ENCODE measurements at regions not wholly inside any gene's neighbourhood (a gene's known extent, or its start where the extent isn't known, plus 50 kb on each side); places are given as distances from the start of the nearest gene placed in this dataset.

- Histone ChIP-seq H3K27ac (ENCODE audit: insufficient read depth, low read depth, low read length) (no peak overlapping the region), H3K27me3 (ENCODE audit: control insufficient read depth in 2 of 2, insufficient read depth in 2 of 2, low read length in 2 of 2) (no peaks in the 10 kb centered on the region), H3K9me3 (replicated peaks; ENCODE audit: control insufficient read depth, insufficient read depth, low read length) (no peaks in the 10 kb centered on the region), H3K9ac (replicated peaks; ENCODE audit: extremely low read depth, insufficient read depth, low read length) (no peak overlapping the region), H3K4me2 (ENCODE audit: insufficient read depth, low read length) (no peak overlapping the region), H4K20me1 (replicated peaks; ENCODE audit: control insufficient read depth, extremely low read depth, insufficient read depth, low read length) (no peaks in the 10 kb centered on the region), H3K79me2 (ENCODE audit: control insufficient read depth, insufficient read depth, low read length) (no peaks in the 10 kb centered on the region), H3K4me3 (replicated peaks in 1 of 3; ENCODE audit: insufficient read depth in 1 of 3, low read depth in 1 of 3, low read length in 3 of 3) (no peak overlapping the region), H3K36me3 (ENCODE audit: control insufficient read depth in 2 of 2, extremely low read depth in 1 of 2, insufficient read depth in 2 of 2, low read length in 2 of 2) (no peaks in the 10 kb centered on the region), H3K9me1 (replicated peaks; ENCODE audit: control insufficient read depth, extremely low read depth, insufficient read depth, low read length) (no peaks in the 10 kb centered on the region), H3K4me1 (ENCODE audit: control insufficient read depth, extremely low read depth, insufficient read depth, low read length) (peaks cover 19% of the 10 kb centered on the region), H2AFZ (ENCODE audit: low read depth, low read length) (no peak overlapping the region)
- no peak for TF ChIP-seq EZH2 (IDR thresholded peaks at IDR 0.05; ENCODE audit: borderline replicate concordance, low read depth, low read length, severe bottlenecking)
- no peak for TF ChIP-seq POLR2A (IDR thresholded peaks at IDR 0.05; ENCODE audit: low read depth, low read length)
- TF ChIP-seq, protein P1, sequence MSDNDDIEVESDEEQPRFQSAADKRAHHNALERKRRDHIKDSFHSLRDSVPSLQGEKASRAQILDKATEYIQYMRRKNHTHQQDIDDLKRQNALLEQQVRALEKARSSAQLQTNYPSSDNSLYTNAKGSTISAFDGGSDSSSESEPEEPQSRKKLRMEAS (IDR thresholded peaks at IDR 0.05; ENCODE audit: insufficient read depth, insufficient read length): no peak
- TF ChIP-seq FOS (IDR thresholded peaks at IDR 0.05; ENCODE audit: borderline replicate concordance, insufficient read depth, low read length): no peak
- no peak for TF ChIP-seq MYC (IDR thresholded peaks at IDR 0.05; ENCODE audit: low read depth, low read length)
- no peak for TF ChIP-seq JUN (IDR thresholded peaks at IDR 0.05; ENCODE audit: borderline replicate concordance, insufficient read depth, insufficient read length, low read depth)
- TF ChIP-seq GATA2 (IDR thresholded peaks at IDR 0.05; ENCODE audit: insufficient read depth, insufficient read length, low read depth, low read length): no peak
- no peak for TF ChIP-seq POLR2AphosphoS5 (IDR thresholded peaks at IDR 0.05; ENCODE audit: insufficient read depth, low read depth, low read length)
- TF ChIP-seq, protein P2, sequence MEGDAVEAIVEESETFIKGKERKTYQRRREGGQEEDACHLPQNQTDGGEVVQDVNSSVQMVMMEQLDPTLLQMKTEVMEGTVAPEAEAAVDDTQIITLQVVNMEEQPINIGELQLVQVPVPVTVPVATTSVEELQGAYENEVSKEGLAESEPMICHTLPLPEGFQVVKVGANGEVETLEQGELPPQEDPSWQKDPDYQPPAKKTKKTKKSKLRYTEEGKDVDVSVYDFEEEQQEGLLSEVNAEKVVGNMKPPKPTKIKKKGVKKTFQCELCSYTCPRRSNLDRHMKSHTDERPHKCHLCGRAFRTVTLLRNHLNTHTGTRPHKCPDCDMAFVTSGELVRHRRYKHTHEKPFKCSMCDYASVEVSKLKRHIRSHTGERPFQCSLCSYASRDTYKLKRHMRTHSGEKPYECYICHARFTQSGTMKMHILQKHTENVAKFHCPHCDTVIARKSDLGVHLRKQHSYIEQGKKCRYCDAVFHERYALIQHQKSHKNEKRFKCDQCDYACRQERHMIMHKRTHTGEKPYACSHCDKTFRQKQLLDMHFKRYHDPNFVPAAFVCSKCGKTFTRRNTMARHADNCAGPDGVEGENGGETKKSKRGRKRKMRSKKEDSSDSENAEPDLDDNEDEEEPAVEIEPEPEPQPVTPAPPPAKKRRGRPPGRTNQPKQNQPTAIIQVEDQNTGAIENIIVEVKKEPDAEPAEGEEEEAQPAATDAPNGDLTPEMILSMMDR (IDR thresholded peaks at IDR 0.05; ENCODE audit: extremely low read depth in 1 of 2, insufficient read depth in 1 of 2, low read depth in 1 of 2, low read length in 2 of 2): no peak
- dilution Hi-C loops (cut with MboI; ENCODE audit: extremely low pct_ligation_motif_present, low sequenced_read_pairs) (no loop called here), intact Hi-C loops (cut with micrococcal nuclease) (loop anchor here (5.0 kb wide), 1 partner anchor 1671 kb away; no protein-coding TSS in a partner anchor)
- POLR2A ChIA-PET: no interaction called here
- no TSS peak for BruUV-seq (replicated peaks)
- CTCF ChIA-PET: no interaction called here
- FAIRE-seq (no peak), DNase-seq (ENCODE audit: low read depth, low spot score) (no peak)
These were observed 72.9 kb upstream of the ZNF804B start for GRCh38 chr7:88686468-88687229.
